ENCODE measurements at regions not wholly inside any gene's neighbourhood (a gene's known extent, or its start where the extent isn't known, plus 50 kb on each side); places are given as distances from the start of the nearest gene placed in this dataset.

GRCh38 chr16:52800432-52800831 is 252.3 kb downstream of the CHD9NB start:
- TF ChIP-seq EZH2 (IDR thresholded peaks at IDR 0.05; ENCODE audit: low read depth) (no peak), CTCF (conservative IDR thresholded peaks at IDR 0.05) (no peak)

All from PC-9 (cell line).